NCI-H1048 (cell line): ENCODE measurements at regions not wholly inside any gene's neighbourhood (a gene's known extent, or its start where the extent isn't known, plus 50 kb on each side); places are given as distances from the start of the nearest gene placed in this dataset.

ENCODE experiments used
- DNase-seq: peaks from one replicate; lab custom pipeline; 2025; lab: John Stamatoyannopoulos, UW

DNA sequence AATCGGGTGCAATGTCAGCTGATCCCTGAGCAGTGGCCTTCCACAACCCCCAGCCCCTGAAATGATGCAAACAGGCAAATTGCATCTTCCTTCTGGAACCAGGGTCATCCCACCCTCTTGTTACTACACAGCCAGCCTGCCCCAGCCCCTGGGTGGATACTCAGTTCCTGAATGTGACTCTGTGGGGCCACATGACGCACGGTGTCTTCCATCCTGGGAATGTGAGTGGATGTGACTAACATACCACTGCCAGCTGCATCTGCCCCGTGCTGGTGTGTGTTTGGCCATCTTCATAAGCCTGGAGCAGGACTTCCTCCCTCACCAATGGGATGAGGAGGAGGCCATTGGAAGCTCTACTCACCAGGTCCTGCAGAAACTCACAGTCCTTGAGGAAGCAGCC, 257.9 kb upstream of the ADAMTS16 start:
- no peak for DNase-seq

DNA sequence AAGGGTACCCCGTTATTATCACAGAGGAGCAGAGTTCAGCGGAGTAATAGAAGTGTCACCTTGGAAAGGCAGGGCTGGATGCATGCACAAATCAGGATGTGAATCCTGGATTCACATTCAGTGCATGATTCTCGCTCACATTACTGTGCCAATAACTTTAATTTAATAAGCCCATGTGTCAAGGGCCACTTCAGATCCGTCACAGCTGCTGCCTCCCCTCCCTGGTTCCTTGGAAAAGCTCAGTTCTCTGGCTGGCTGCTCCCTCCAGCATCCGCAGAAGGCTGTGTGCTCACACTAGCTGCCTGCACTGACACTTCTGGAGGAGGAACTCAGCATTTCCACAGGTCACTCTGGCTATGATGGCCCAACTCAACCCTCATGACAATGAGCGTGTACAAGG, 256.8 kb upstream of the ADAMTS16 start:
- DNase-seq, result no peak

GRCh38 chr5:4893063-4893744, 246.9 kb upstream of the ADAMTS16 start:
- no peak for DNase-seq

- DNase-seq, result no peak
These were observed 243.8 kb upstream of the ADAMTS16 start for GRCh38 chr5:4896328-4896727.

- DNase-seq, result no peak
These were observed 238.8 kb upstream of the ADAMTS16 start for GRCh38 chr5:4901305-4901811.

GRCh38 chr5:4901924-4902323, 238.2 kb upstream of the ADAMTS16 start:
- DNase-seq, result no peak

GRCh38 chr5:4905674-4906520, 234.2 kb upstream of the ADAMTS16 start:
- DNase-seq, result no peak

DNA sequence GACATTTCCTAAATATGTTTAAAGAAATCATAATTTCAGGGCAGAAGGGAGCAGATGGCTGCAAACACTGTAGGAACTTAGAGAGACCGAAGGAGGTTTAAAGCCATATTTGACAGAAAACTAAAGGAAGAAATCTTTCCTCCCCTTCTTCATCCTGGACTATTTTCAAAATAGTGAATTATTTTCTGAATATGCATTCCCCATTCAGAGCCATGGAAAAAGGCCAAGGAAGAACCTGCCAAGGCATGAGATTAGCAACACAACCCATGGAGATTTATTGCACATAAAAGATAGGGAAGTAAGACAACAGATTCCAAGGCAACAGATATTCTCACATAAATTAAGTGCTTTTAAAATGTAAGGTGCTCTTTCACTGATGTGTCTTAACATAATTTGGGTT, 233.3 kb upstream of the ADAMTS16 start:
- no peak for DNase-seq

- DNase-seq, result no peak
These were observed 232.6 kb upstream of the ADAMTS16 start for GRCh38 chr5:4907571-4907970.

- DNase-seq, result no peak
These were observed 231.0 kb upstream of the ADAMTS16 start for GRCh38 chr5:4909086-4909485.

- DNase-seq, result no peak
These were observed 228.3 kb upstream of the ADAMTS16 start for GRCh38 chr5:4911646-4912403.

DNA sequence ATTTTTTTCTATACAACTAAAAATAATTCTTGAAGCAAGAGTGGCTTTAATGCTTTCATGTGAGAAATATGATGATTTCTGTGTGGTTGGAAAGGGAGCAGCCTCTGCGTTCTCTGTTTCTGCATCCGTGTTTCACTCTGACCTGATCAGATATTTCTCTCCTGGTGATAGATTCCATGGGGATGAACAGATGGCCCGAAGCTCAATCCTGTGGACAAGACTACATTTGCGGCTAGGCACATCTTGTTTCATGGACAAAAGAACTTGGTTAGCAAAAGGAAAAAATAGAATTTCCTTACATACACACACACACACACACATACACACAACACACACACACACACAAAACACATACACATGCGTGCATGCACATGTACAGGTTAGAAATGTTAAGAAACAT, 218.2 kb upstream of the ADAMTS16 start:
- DNase-seq, result no peak

- no peak for DNase-seq
These were observed 215.6 kb upstream of the ADAMTS16 start for GRCh38 chr5:4924577-4924976.

DNA sequence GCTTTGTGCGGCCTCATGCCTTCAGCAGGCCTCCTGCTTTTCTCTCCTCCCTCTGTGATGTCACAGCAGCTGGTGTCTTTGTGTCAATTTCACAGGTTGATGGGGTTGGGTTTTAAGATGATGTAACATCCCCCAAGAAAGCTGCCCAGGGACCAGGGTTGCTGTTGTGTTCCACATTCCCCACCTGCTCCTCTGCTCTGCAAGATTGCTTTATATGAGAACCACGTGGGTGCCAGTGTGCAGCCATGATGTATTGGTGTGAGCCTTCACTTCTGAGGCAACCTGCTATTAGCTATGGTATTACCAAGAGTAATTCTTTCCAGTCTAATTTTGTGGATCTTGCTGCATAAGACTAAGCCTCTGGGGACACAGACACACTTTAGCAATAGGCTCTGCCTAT, 213.0 kb upstream of the ADAMTS16 start:
- no peak for DNase-seq

- DNase-seq, result no peak
These were observed 211.7 kb upstream of the ADAMTS16 start for GRCh38 chr5:4928409-4928808.

DNA sequence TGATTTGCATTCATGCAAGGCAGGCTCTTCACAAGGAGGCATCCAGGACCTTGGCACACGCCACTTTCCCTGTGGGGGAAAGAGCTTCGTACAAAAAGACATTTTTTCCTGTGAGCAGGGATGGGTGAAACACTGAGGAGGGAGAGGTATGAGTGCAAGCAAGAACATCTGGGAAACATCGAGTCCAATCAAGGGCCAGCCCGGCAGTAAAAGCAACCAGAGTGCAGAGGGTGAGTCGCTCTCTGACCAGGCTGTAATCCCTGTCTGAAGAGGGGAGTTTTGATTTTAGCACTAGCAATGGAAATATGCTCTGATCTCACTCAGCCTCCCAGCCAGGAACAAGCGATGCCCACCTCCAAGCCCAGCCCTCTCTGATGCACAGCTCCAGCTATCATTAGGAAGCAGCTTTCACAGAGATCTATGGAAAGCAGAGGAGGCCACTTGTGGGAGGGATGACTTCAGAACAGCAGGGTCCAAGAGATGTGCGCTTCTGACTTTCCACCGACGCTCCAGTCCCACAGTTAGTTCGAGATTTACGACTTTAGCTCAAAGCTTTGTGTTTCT, 211.0 kb upstream of the ADAMTS16 start:
- DNase-seq, result no peak

DNA sequence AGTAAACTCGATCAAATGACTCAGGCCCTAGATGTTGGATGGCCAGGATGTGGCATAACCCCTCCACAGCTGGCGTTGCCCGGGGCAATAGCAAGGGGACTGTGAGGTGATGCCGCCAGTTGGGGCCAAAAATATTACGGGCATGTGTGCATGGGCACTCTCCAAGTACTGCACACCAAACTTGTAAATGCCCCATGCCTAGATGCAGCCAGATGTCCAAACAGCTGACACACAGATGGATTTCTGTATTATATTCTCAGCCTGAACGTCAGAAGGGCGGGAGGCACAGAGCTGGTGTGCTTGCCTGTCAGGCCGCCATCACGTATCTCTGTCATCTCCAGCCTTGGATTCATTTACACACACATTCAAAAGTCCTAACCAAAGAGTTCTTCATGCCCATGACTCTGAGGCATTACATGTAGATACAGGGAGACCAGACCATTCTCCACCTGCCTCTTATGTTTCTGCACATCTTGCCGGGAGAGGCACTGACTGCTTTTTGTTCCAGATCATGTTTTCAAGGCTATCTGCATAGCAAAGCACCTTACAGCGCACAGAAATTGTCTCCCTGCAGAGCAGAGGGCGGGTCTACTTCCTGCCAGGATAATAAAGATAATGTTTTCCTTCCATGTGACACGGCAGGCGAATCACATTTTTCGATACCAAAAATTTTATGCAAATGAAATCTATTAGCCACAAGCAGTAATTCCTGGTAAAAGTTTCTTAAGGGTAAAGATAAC, 200.9 kb upstream of the ADAMTS16 start:
- no peak for DNase-seq

- DNase-seq, result no peak
These were observed 199.0 kb upstream of the ADAMTS16 start for GRCh38 chr5:4941161-4941560.

DNA sequence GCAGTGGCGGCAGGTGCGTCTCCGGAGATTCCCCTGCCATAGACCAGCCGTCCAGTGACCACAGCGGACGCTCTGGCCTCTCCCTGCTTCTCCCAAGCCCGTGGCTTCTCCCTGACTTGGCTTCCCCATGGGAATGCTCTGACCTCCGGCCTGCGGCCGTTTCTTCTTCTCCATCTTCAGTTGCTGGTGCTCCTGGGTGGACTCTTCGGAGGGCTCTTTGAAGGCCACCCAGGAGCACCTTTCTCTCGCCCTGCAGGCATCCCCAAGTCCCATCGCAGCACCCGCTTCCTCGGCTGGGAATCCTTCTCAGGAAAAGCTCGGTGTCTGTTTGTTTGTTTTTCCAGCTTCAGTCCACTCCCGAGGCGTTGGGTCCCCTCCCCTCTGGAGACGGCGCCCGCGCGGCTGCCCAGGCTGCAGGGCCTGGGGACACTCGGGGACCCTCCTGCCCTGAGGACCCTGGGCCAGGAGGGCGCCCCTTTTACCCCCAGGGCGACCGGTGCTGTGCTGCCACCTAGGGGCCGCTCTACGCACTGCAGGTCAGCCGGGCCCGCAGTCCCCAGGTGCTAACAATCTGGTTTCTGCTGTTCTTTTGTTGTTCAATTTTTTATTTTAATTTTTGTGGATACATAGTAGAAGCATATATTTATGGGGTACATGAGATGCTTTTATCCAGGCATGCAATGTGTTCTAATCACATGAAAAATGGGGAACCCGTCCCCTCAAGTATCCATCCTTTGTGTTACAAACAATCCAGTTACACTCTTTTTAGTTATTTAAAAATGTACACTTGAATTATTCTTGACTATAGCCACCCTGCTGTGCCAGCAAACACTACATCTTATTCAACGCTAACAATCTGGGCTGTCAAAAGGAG, 197.9 kb upstream of the ADAMTS16 start:
- DNase-seq, result no peak

GRCh38 chr5:4942831-4943178, 197.3 kb upstream of the ADAMTS16 start:
- no peak for DNase-seq

DNA sequence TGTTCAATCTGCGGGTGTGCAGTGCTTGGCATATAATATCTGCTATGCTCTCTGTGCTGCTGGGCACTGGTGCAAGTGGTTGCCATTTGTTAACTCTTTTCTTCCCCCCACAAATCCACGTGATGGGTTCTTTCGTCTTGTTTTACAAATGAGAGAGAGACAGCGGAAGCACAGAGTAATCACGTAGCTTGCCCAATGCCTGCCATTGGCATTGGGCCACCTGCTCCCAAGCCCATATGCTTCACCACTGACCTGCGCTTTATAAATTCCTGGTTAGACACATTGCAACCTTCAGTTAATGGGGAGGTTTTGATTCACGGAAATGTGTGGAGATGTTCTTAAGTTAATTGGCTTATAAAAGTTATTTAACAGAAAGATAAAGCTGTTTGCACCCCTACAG, 194.8 kb upstream of the ADAMTS16 start:
- DNase-seq, result no peak
